Hepatocyte (in vitro differentiated cells): ENCODE measurements at regions not wholly inside any gene's neighbourhood (a gene's known extent, or its start where the extent isn't known, plus 50 kb on each side); places are given as distances from the start of the nearest gene placed in this dataset.

Source experiments
- DNase-seq: peaks from one replicate; pipeline ENCODE4 v3.0.0-alpha.2; 2016; ENCODE audit warnings: low spot score
- H2AFZ ChIP-seq: fragments of 200-600 bp; sonication (generic); 2 replicates; pipeline ENCODE4 v1.6.0; 2016; ENCODE audit warnings: antibody characterized with exemption, mild to moderate bottlenecking
- H3K27ac ChIP-seq: fragments of 200-600 bp; sonication (generic); 2 replicates; pipeline ENCODE4 v1.5.1; 2016; ENCODE audit warnings: mild to moderate bottlenecking
- H3K27me3 ChIP-seq: fragments of 200-600 bp; sonication (generic); 2 replicates; pipeline ENCODE4 v1.6.1; 2016
- H3K36me3 ChIP-seq: fragments of 200-600 bp; sonication (generic); replicated peaks from 2 replicates; pipeline ENCODE4 v1.5.1; 2016; ENCODE audit warnings: low read depth; ENCODE audit not compliant: insufficient read depth
- H3K4me1 ChIP-seq: fragments of 200-600 bp; sonication (generic); 2 replicates; pipeline ENCODE4 v1.5.1; 2016; ENCODE audit warnings: mild to moderate bottlenecking, moderate library complexity; ENCODE audit not compliant: insufficient read depth
- H3K4me2 ChIP-seq: fragments of 200-600 bp; sonication (generic); 2 replicates; pipeline ENCODE4 v1.6.0; 2016
- H3K4me3 ChIP-seq: fragments of 200-600 bp; sonication (generic); 2 replicates; pipeline ENCODE4 v1.5.1; 2016; ENCODE audit warnings: mild to moderate bottlenecking
- H3K79me2 ChIP-seq: fragments of 200-600 bp; sonication (generic); 2 replicates; pipeline ENCODE4 v1.6.0; 2017; ENCODE audit warnings: mild to moderate bottlenecking
- H3K9me2 ChIP-seq: fragments of 200-600 bp; sonication (generic); replicated peaks from 2 replicates; pipeline ENCODE4 v1.6.0; 2017; ENCODE audit warnings: mild to moderate bottlenecking; ENCODE audit not compliant: insufficient read depth
- H3K9me3 ChIP-seq: fragments of 200-600 bp; sonication (generic); 2 replicates; pipeline ENCODE4 v1.5.1; 2016; ENCODE audit warnings: low read depth, mild to moderate bottlenecking
- H4K20me1 ChIP-seq: fragments of 200-600 bp; sonication (generic); 2 replicates; pipeline ENCODE4 v1.6.0; 2016; ENCODE audit warnings: mild to moderate bottlenecking; ENCODE audit not compliant: insufficient read depth, poor library complexity, severe bottlenecking
- CTCF ChIP-seq: fragments of 200-600 bp; sonication (generic); IDR thresholded peaks from 2 replicates; pipeline ENCODE4 v1.5.1; 2016; ENCODE audit warnings: antibody characterized with exemption, mild to moderate bottlenecking; ENCODE audit not compliant: poor library complexity
- EZH2 ChIP-seq: fragments of 200-600 bp; sonication (generic); IDR thresholded peaks from 2 replicates; pipeline ENCODE4 v1.6.1; 2016; ENCODE audit warnings: antibody characterized with exemption, mild to moderate bottlenecking, borderline replicate concordance
- EZH2phosphoT487 ChIP-seq: fragments of 200-600 bp; sonication (generic); IDR thresholded peaks from one replicate; pipeline ENCODE4 v1.6.1; 2018; ENCODE audit warnings: antibody characterized with exemption, mild to moderate bottlenecking, low read depth, moderate library complexity; ENCODE audit not compliant: unreplicated experiment, severe bottlenecking
- WGBS: methylation state at CpG from one replicate; pipeline ENCODE4 v1.1.6; 2016; ENCODE audit warnings: low lambda C conversion rate; ENCODE audit errors: missing lambda C conversion rate; 5-methylcytosine and 5-hydroxymethylcytosine counted together

GRCh38 chr5:28748446-28748845 is 1710.1 kb upstream of the CDH9 start:
- no peak overlapping the region for H3K4me3 ChIP-seq
- 51% methylated on average over 7 of the region's 7 CpGs for WGBS
- TF ChIP-seq CTCF, result no peak
- no peak for TF ChIP-seq EZH2phosphoT487
- no peak for TF ChIP-seq EZH2
- no peak overlapping the region for H3K27ac ChIP-seq
- DNase-seq, result no peak
- no peaks in the 10 kb centered on the region for H3K27me3 ChIP-seq
- H3K4me2 ChIP-seq, result no peak overlapping the region
- no peaks in the 10 kb centered on the region for H3K36me3 ChIP-seq
- no peaks in the 10 kb centered on the region for H4K20me1 ChIP-seq
- no peaks in the 10 kb centered on the region for H3K9me2 ChIP-seq
- H3K9me3 ChIP-seq, result no peaks in the 10 kb centered on the region
- H2AFZ ChIP-seq, result no peak overlapping the region
- H3K79me2 ChIP-seq, result no peaks in the 10 kb centered on the region
- no peaks in the 10 kb centered on the region for H3K4me1 ChIP-seq

- H3K4me2 ChIP-seq, result no peak overlapping the region
- no peaks in the 10 kb centered on the region for H3K4me1 ChIP-seq
- no peak for DNase-seq
- no peaks in the 10 kb centered on the region for H3K36me3 ChIP-seq
- no peak overlapping the region for H3K27ac ChIP-seq
- H2AFZ ChIP-seq, result no peak overlapping the region
- no peaks in the 10 kb centered on the region for H3K79me2 ChIP-seq
- no peaks in the 10 kb centered on the region for H3K9me2 ChIP-seq
- H3K4me3 ChIP-seq, result no peak overlapping the region
- H3K27me3 ChIP-seq, result no peaks in the 10 kb centered on the region
- H3K9me3 ChIP-seq, result no peaks in the 10 kb centered on the region
- H4K20me1 ChIP-seq, result no peaks in the 10 kb centered on the region
- no peak for TF ChIP-seq EZH2
These were observed 1705.3 kb upstream of the CDH9 start for GRCh38 chr5:28743716-28744110.

DNA sequence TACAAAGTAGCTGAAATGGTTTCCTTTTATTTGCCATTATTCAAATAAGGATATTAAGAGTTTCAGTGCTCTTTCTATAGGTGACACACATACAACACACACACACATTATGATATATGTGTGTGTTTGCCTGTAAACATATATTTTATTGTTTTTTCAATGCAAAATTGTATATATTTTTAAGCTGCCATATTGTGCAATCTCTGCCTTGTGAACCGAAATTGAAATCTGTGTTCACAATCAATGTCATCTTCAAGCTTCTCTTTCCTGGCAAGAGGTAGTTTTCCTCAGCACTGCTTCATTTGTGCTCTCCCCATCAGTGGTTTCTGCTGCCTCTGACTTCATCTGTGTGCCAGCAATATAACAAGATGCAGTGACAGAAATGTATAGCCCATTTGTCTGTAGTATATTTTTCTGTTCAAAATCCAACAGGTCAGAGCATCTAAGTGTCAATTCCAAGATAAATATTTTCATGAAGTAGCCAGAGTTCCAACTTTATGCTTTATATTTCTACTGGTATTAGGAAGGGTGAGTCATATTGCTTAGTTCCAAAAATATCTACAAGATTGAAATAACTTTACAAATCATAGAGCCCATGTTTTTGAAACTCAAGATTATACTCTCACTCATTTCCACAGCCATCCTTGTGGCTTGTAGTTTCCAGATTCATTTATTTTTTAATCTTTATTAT is 1704.8 kb upstream of the CDH9 start:
- Histone ChIP-seq H3K9me2 (no peaks in the 10 kb centered on the region), H3K79me2 (no peaks in the 10 kb centered on the region), H3K36me3 (no peaks in the 10 kb centered on the region), H3K9me3 (no peaks in the 10 kb centered on the region), H4K20me1 (no peaks in the 10 kb centered on the region), H3K4me3 (no peak overlapping the region), H2AFZ (no peak overlapping the region), H3K4me1 (no peaks in the 10 kb centered on the region), H3K27ac (no peak overlapping the region), H3K4me2 (no peak overlapping the region), H3K27me3 (no peaks in the 10 kb centered on the region)
- WGBS, result 0% methylated on average over 1 of the region's 1 CpG
- no peak for DNase-seq
- TF ChIP-seq EZH2 (no peak), CTCF (no peak), EZH2phosphoT487 (no peak)

GRCh38 chr5:28737682-28738081 is 1699.3 kb upstream of the CDH9 start:
- H2AFZ ChIP-seq, result no peak overlapping the region
- H3K36me3 ChIP-seq, result no peaks in the 10 kb centered on the region
- H3K4me3 ChIP-seq, result no peak overlapping the region
- H3K27ac ChIP-seq, result no peak overlapping the region
- no peaks in the 10 kb centered on the region for H3K9me2 ChIP-seq
- H4K20me1 ChIP-seq, result no peaks in the 10 kb centered on the region
- no peaks in the 10 kb centered on the region for H3K27me3 ChIP-seq
- H3K4me1 ChIP-seq, result no peaks in the 10 kb centered on the region
- H3K9me3 ChIP-seq, result no peaks in the 10 kb centered on the region
- no peak overlapping the region for H3K4me2 ChIP-seq
- TF ChIP-seq EZH2phosphoT487 (no peak), EZH2 (no peak), CTCF (no peak)
- WGBS, result 81% methylated on average over 2 of the region's 2 CpGs
- no peaks in the 10 kb centered on the region for H3K79me2 ChIP-seq
- no peak for DNase-seq
